ENCODE measurements at regions not wholly inside any gene's neighbourhood (a gene's known extent, or its start where the extent isn't known, plus 50 kb on each side); places are given as distances from the start of the nearest gene placed in this dataset.

DNA sequence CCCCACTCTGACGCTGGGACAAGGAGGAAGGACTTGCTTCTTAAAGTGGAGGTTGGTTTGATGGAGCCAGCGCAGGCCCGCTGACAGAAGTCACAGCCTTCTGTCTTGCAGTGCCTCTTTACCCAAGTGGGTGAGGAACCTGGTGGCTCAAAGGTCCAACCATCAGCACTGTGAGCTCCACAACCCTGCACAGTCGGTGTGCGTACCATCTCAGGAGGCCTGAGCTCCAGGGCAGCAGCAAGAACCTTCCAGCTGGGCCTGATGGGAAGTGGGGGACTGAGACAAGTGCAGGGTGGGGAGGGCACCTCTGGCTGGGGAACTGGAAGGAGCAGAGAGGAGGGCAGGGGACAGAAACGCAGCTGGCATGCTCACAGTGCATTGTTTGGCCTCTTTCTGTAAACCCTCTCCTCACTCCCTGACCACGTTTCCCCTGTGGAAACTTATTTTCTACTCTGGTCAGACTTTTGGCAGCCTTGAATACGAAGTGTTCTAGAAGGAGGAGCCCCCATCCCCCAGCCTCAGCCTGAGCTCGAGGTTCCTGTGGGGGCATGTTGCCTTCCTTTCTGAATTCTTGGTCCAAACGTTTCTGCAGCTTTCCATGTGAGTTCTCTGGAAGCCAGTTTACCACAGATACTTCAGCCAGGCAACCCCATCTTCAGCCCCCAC, 178.5 kb upstream of the PITX1 start:
- no peak for ATAC-seq (ENCODE audit: low FRiP score)

DNA sequence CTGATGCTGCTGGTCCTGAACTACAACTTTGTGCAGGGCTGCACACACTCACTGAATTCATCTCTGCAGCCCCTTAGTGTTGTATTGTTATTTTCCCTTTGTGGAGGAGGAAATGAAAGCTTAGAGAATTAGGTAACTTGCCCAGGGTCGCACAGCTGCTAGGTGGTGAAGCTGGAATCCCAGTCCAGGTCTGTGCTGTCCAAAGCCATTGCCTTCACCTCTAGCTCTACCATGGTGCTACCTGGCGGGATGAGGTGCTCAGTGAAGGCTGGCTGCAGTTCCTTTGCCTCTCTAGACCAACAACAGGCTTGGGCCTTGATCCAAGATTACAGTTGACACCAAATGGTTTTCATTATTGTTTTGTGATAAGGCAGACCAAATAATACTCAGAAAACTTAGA, 177.8 kb upstream of the PITX1 start:
- DNase-seq (ENCODE audit: low spot score): no peak
- TF ChIP-seq, protein P1, sequence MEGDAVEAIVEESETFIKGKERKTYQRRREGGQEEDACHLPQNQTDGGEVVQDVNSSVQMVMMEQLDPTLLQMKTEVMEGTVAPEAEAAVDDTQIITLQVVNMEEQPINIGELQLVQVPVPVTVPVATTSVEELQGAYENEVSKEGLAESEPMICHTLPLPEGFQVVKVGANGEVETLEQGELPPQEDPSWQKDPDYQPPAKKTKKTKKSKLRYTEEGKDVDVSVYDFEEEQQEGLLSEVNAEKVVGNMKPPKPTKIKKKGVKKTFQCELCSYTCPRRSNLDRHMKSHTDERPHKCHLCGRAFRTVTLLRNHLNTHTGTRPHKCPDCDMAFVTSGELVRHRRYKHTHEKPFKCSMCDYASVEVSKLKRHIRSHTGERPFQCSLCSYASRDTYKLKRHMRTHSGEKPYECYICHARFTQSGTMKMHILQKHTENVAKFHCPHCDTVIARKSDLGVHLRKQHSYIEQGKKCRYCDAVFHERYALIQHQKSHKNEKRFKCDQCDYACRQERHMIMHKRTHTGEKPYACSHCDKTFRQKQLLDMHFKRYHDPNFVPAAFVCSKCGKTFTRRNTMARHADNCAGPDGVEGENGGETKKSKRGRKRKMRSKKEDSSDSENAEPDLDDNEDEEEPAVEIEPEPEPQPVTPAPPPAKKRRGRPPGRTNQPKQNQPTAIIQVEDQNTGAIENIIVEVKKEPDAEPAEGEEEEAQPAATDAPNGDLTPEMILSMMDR (IDR thresholded peaks at IDR 0.05): no peak
- no peak for ATAC-seq (ENCODE audit: low FRiP score)

More for the DNA sequence above, 178.5 kb upstream of the PITX1 start:
- no peak for DNase-seq (ENCODE audit: low spot score)
- TF ChIP-seq, protein P1 (IDR thresholded peaks at IDR 0.05): no peak

DNA sequence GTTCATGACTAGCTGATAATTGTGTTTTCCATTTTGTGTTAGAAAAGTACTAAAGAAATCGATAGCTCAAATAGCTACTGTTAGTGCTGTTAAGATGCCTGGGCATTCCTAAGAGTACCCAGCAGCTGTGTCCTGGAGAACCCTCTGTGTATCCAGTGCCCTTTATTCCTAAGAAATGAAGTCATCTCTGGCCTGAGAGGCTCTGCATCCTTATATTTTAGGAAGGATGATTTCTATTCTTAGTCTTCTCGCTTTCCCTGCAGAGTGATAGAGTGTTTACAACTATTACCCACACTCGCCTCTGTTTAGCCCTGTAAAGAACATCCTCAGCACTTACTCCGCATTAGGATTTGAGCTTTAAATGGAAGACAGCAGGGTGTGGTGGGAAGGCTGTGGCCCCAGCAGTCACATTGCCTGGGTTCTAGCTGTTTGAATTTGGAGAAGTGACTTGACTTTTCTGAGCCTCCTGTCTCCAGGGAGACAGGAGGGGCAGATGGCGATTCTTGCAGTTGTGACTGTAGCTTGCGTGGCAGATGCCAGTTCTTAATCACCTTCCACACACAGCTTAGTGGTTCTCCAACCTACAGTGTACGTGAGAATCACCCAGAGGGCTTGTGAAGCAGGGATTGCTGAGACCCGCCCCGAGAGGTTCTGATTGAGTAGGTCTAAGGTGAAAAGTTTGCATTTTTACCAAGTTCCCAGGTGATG, 177.2 kb upstream of the PITX1 start:
- TF ChIP-seq, protein P1 (IDR thresholded peaks at IDR 0.05): no peak
- DNase-seq (ENCODE audit: low spot score) (no peak), ATAC-seq (ENCODE audit: low FRiP score) (no peak)

DNA sequence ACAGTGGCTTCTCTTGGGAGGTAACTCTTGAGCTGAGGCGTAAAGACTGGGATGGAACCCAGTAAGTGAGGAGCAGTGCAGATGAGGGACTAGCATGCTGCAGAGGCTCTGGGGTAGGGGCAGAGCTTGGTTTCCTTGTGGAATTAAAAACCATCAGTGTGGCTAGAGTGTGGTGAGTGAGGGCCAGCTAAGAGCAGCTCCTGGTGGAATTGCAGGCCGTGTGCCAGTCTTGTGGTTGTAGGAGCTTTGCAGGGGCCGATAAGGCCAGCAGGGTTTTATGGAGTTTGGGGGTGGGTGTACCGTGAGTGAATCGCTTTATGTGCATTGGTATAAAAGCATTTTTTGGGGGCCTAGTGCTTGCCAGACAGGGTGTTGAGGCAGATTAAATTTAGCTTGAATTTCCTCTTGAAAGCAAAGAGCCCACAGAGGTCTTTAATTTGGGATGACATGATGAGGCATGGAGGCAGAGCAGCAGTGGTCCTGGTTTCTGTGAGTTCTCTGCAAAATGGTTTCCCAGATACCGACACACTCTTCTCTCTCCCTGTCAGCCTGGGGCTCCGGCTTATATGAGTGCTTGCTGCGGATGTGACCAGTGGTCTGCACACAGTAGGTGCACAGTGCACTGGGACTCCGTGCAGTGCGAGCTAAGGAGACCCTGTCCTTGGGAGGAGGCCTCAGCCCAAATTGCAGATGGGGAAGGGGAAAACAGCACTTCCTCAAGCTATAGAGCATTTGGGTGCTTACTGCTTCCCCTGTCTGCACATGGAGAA, 176.4 kb upstream of the PITX1 start:
- DNase-seq (ENCODE audit: low spot score): no peak
- TF ChIP-seq, protein P1 (IDR thresholded peaks at IDR 0.05): no peak

DNA sequence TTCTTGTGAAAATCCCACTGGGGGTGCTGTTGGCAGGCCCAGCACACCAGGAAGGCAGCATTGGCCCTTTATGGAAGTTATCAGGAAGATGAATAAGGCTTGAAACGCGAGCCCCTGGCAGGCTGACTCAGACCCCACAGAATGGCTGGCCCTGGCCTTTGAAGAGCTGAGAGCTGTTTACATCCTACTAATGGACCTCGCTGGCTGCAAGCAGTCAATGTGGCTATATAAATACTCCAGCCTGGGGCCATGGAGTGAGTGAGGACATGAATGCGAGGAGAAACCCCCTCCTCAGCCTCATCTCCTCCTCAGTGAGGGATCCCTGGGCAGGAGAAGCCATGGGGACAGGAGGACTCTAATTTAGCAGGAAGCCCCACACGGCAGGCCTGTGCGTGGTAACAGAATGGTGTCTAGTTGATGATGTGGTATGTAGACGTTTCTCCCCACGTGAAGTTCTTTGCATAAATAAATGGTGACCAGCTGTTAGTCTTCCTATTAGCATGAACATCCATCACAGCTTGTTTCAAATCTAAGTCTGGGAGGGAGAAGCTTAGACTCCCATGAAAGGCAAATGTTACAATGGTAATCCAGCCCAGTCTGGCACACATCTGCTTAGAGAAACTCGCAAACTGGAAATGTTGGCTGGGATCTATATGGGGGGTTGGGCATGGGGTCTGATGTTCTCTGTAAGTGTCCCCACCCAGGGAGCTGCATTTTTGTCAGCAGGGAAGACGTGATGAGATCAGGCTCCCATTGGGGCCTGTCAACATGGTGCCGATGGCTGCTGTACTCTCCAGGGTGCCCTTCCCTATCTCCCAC, 175.1 kb upstream of the PITX1 start:
- DNase-seq (ENCODE audit: low spot score): no peak
- TF ChIP-seq, protein P1 (IDR thresholded peaks at IDR 0.05): no peak
- ATAC-seq (ENCODE audit: low FRiP score): peak; percentile 87

More for the DNA sequence above, 176.4 kb upstream of the PITX1 start:
- no peak for ATAC-seq (ENCODE audit: low FRiP score)

DNA sequence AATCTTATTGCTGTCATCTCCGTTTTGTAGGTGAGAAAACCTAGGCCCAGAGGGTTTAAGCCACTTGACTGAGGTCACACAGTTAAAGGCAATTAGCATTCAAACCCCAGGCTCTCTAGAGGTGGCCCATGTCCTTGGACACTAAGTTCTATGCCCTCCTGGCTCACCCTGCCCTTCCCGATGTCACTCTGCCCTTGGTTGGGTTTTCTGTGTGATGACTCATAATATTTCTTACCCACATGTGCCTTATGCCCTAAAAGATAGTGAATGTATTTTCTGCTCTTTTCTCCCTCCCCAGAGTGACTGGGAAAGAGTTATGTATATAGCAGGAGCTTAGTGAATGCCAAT, 174.5 kb upstream of the PITX1 start:
- ATAC-seq (ENCODE audit: low FRiP score): no peak
- DNase-seq (ENCODE audit: low spot score): no peak
- TF ChIP-seq, protein P1 (IDR thresholded peaks at IDR 0.05): no peak

Measured in omental fat pad (tissue), 3 donors.